ENCODE measurements at regions not wholly inside any gene's neighbourhood (a gene's known extent, or its start where the extent isn't known, plus 50 kb on each side); places are given as distances from the start of the nearest gene placed in this dataset.

DNA sequence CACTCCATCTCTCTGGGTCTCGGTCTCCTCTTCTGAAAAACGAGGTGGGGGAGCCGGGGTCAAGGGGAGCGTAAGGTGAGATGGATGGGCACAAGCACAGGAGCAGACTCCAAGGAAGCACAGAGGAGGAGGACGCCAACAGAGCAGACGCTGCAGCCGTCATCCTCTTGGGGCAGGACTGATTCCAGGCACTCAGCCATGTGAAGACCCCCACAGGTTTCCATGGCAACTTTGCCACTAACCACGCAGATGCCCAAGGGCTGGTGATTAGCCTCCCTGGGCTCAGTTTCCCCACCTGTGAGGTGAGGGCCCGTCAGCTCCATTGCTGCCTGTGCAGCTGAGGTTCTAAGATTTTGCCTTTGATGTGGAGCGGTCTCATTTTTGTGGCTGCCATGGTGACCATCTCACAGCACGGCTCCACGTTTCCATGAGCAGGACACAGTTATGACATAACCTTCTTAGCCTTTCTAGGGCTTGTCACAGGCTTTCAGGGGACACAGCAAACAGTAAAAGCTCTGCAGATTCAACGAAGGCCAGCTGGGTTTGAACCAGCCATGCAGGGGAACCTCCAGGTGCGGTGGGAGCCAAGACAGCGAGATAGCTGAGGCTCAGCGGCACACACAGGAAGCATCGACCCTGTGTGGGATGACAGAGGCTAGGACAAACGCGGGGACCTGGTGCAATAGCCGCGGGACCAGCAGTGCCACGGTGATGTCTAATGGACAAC is 170.3 kb downstream of the NUP210 start:
- H3K4me1 Mint-ChIP-seq (ENCODE audit: low read depth) = no peaks in the 10 kb centered on the region
- H3K4me3 Mint-ChIP-seq (ENCODE audit: low read depth) = no peak overlapping the region
- DNase-seq (ENCODE audit: low spot score, unreplicated experiment) = no peak
- H3K27me3 Mint-ChIP-seq = peaks cover 6% of the 10 kb centered on the region
- no peak for TF ChIP-seq CTCF (IDR thresholded peaks at IDR 0.05; ENCODE audit: unreplicated experiment)
- no peak overlapping the region for H3K27ac Mint-ChIP-seq
- H3K9me3 Mint-ChIP-seq (ENCODE audit: low read depth) = no peaks in the 10 kb centered on the region
- no peaks in the 10 kb centered on the region for H3K36me3 Mint-ChIP-seq (ENCODE audit: insufficient read depth)

GRCh38 chr3:13248640-13249039 is 171.5 kb downstream of the NUP210 start:
- no peak for TF ChIP-seq CTCF (IDR thresholded peaks at IDR 0.05; ENCODE audit: unreplicated experiment)
- Mint-ChIP-seq H3K27ac (no peak overlapping the region), H3K36me3 (ENCODE audit: insufficient read depth) (no peaks in the 10 kb centered on the region), H3K9me3 (ENCODE audit: low read depth) (no peaks in the 10 kb centered on the region), H3K4me3 (ENCODE audit: low read depth) (no peak overlapping the region), H3K4me1 (ENCODE audit: low read depth) (no peaks in the 10 kb centered on the region), H3K27me3 (peaks cover 6% of the 10 kb centered on the region)
- DNase-seq (ENCODE audit: low spot score, unreplicated experiment) = no peak

DNA sequence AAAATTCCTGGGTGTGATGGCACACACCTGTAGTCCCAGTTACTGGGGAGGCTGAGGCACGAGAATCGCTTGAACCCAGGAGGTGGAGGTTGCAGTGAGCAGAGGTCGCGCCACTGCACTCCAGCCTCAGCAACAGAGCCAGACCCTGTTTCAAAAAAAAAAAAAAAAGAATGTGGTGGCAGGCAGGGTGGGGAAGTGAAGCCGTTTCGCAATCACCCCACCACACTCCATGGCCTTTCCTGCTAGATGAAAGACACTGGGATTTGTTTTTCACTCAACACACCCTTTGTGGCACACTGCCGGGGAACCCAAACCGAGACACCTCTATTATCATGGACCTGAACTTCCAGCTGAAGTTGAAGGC is 172.4 kb upstream of the IQSEC1 start:
- DNase-seq (ENCODE audit: low spot score, unreplicated experiment) = no peak
- Mint-ChIP-seq H3K4me1 (ENCODE audit: low read depth) (no peaks in the 10 kb centered on the region), H3K27ac (no peak overlapping the region), H3K27me3 (peaks cover 4% of the 10 kb centered on the region), H3K9me3 (ENCODE audit: low read depth) (no peaks in the 10 kb centered on the region), H3K36me3 (ENCODE audit: insufficient read depth) (no peaks in the 10 kb centered on the region), H3K4me3 (ENCODE audit: low read depth) (no peak overlapping the region)
- TF ChIP-seq CTCF (IDR thresholded peaks at IDR 0.05; ENCODE audit: unreplicated experiment) = no peak

- H3K27ac Mint-ChIP-seq = no peak overlapping the region
- no peaks in the 10 kb centered on the region for H3K4me1 Mint-ChIP-seq (ENCODE audit: low read depth)
- TF ChIP-seq CTCF (IDR thresholded peaks at IDR 0.05; ENCODE audit: unreplicated experiment) = no peak
- H3K36me3 Mint-ChIP-seq (ENCODE audit: insufficient read depth) = no peaks in the 10 kb centered on the region
- H3K9me3 Mint-ChIP-seq (ENCODE audit: low read depth) = no peaks in the 10 kb centered on the region
- no peak overlapping the region for H3K4me3 Mint-ChIP-seq (ENCODE audit: low read depth)
- DNase-seq (ENCODE audit: low spot score, unreplicated experiment) = no peak
- peaks cover 4% of the 10 kb centered on the region for H3K27me3 Mint-ChIP-seq
Observed at GRCh38 chr3:13243586-13243985, 170.4 kb upstream of the IQSEC1 start.

DNA sequence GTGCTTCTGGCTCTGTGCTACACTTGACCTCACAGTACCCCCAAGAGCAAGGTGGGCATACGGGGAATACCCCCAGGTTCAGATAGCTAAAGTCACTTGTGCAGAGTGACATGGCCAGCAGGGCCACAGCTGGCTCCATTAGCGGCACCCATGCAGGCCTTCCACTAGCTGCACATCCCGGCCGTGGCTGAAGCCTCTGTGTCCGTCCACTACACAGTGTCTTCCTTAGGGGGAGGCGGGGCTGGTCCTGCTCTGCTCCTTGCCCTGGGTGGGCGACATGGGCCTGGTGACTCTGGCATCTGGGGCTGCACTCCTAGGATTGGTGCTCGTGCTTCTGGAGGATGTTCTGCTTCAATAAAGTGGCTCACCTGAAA is 169.1 kb upstream of the IQSEC1 start:
- no peak for TF ChIP-seq CTCF (IDR thresholded peaks at IDR 0.05; ENCODE audit: unreplicated experiment)
- no peak overlapping the region for H3K4me3 Mint-ChIP-seq (ENCODE audit: low read depth)
- H3K27ac Mint-ChIP-seq = peak overlapping the region; percentile 10
- H3K9me3 Mint-ChIP-seq (ENCODE audit: low read depth) = no peaks in the 10 kb centered on the region
- DNase-seq (ENCODE audit: low spot score, unreplicated experiment) = no peak
- peaks cover 2% of the 10 kb centered on the region for H3K27me3 Mint-ChIP-seq
- no peaks in the 10 kb centered on the region for H3K36me3 Mint-ChIP-seq (ENCODE audit: insufficient read depth)
- H3K4me1 Mint-ChIP-seq (ENCODE audit: low read depth) = no peaks in the 10 kb centered on the region
